ENCODE measurements at regions not wholly inside any gene's neighbourhood (a gene's known extent, or its start where the extent isn't known, plus 50 kb on each side); places are given as distances from the start of the nearest gene placed in this dataset.
A peak's percentile ranks its signal among the peaks of the same experiment; 100 is the strongest.

DNA sequence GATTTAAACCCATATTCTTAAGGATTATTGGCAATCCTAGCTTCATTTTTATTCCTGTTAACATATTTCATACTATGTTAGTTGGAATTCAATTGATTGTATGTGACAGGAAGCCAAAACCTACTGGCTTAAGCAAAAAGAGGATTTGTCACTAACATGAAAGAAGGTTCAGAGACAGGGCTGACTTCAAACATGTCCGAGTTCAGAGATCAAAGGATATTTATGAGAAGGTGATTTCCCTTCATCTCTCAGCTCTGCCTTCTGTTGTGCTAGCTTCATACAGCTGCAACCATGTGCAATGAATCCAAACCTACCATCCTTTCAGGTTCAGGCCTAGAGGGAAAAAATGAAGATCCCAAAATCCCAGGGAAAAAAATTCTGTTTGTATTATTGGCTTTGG is 349.7 kb downstream of the ATP23 start:
- no peaks in the 10 kb centered on the region for H3K36me3 ChIP-seq (ENCODE audit: control insufficient read depth, insufficient read depth, low read length)
- no peaks in the 10 kb centered on the region for H3K9me3 ChIP-seq (ENCODE audit: control insufficient read depth, insufficient read depth, low read length)
- 69% methylated on average over 1 of the region's 1 CpG for whole genome bisulfite sequencing (ENCODE audit: insufficient coverage)
- no peak overlapping the region for H3K4me3 ChIP-seq (ENCODE audit: low read length)
- Mint-ChIP-seq H3K36me3 (no peaks in the 10 kb centered on the region), H3K27me3 (ENCODE audit: low read depth in 2 of 2) (peaks cover 0 to 3% of the 10 kb centered on the region in 2 donors), H3K4me1 (no peaks in the 10 kb centered on the region), H3K4me3 (no peak overlapping the region), H3K27ac (no peak overlapping the region), H3K9me3 (peaks cover 5% of the 10 kb centered on the region in 2 donors)
- H3K27ac ChIP-seq (ENCODE audit: low read length) = no peak overlapping the region
- intact Hi-C loops (cut with micrococcal nuclease) = no loop called here
- H3K27me3 ChIP-seq (ENCODE audit: control insufficient read depth, insufficient read depth, low read length) = peaks cover 2% of the 10 kb centered on the region
- TF ChIP-seq, protein P1, sequence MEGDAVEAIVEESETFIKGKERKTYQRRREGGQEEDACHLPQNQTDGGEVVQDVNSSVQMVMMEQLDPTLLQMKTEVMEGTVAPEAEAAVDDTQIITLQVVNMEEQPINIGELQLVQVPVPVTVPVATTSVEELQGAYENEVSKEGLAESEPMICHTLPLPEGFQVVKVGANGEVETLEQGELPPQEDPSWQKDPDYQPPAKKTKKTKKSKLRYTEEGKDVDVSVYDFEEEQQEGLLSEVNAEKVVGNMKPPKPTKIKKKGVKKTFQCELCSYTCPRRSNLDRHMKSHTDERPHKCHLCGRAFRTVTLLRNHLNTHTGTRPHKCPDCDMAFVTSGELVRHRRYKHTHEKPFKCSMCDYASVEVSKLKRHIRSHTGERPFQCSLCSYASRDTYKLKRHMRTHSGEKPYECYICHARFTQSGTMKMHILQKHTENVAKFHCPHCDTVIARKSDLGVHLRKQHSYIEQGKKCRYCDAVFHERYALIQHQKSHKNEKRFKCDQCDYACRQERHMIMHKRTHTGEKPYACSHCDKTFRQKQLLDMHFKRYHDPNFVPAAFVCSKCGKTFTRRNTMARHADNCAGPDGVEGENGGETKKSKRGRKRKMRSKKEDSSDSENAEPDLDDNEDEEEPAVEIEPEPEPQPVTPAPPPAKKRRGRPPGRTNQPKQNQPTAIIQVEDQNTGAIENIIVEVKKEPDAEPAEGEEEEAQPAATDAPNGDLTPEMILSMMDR (IDR thresholded peaks at IDR 0.05) = no peak
- peak in 1 of 2 donors; percentile 6 for DNase-seq
- no peak for ATAC-seq
- no peaks in the 10 kb centered on the region for H3K4me1 ChIP-seq (ENCODE audit: control insufficient read depth, insufficient read depth, low read length)

DNA sequence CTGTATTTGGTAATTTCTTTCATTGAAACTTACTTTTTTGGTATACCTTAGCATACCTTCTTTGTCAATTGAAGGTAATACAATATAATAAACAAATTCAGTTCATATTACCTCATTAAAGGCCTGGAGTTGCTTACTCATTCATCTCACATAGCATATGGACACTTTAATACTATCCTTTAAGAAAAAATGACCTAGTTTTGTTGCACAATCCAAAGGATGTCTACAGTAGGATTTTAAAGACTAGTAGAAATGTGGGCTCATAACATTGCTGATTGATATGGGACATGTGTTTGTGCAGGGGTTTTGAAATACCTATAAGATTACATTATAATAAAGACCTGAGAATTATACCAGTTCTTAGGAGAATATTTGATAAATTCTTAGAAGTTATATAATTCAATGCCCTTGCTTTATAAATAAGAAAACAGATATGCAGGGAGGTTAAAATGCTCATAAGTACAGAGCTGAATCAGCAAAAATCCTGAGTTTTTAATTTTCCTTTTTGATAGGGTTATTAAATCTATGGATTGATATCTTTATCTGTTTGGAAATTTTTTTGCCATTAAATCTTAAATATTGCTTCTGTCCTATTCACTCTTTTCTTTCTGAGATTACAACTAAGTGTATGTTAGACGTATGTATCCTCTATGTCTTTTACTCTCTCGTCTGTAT is 352.1 kb downstream of the ATP23 start:
- 100% methylated on average over 1 of the region's 2 CpGs for WGBS (ENCODE audit: insufficient coverage)
- no peak overlapping the region for H3K4me3 Mint-ChIP-seq

DNA sequence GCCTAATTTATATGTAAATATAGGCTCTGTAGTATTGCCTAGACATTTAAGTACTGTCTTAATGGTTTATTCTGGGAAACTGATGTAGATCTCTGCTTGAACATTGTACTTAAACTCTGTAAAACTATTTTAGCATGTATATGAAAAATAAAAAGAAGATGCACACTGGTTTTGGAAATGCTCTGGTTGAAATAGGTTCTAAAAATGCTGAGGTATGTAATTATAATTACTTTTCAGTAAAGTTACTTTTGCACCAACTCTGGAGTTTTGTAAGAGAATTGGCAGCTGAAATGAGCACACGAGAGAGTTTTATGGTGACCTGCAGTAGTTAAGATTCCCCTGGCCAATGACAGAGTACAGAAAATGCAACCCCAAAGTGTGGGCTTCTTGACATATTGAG is 353.9 kb downstream of the ATP23 start:
- H3K27ac Mint-ChIP-seq = no peak overlapping the region
- peaks cover 2% of the 10 kb centered on the region for H3K27me3 ChIP-seq (ENCODE audit: control insufficient read depth, insufficient read depth, low read length)
- DNase-seq = no peak
- no peaks in the 10 kb centered on the region for H3K36me3 ChIP-seq (ENCODE audit: control insufficient read depth, insufficient read depth, low read length)
- H3K27ac ChIP-seq (ENCODE audit: low read length) = no peak overlapping the region
- H3K36me3 Mint-ChIP-seq = no peaks in the 10 kb centered on the region
- ATAC-seq = no peak
- WGBS (ENCODE audit: insufficient coverage) = 89% methylated on average over 1 of the region's 1 CpG
- peaks cover 3 to 7% of the 10 kb centered on the region in 2 donors for H3K27me3 Mint-ChIP-seq (ENCODE audit: low read depth in 2 of 2)
- H3K9me3 Mint-ChIP-seq = no peaks in the 10 kb centered on the region
- intact Hi-C loops (cut with micrococcal nuclease) = no loop called here
- TF ChIP-seq, protein P1 (IDR thresholded peaks at IDR 0.05) = no peak
- H3K4me1 ChIP-seq (ENCODE audit: control insufficient read depth, insufficient read depth, low read length) = no peaks in the 10 kb centered on the region
- no peak overlapping the region for H3K4me3 ChIP-seq (ENCODE audit: low read length)
- H3K9me3 ChIP-seq (ENCODE audit: control insufficient read depth, insufficient read depth, low read length) = no peaks in the 10 kb centered on the region
- no peaks in the 10 kb centered on the region for H3K4me1 Mint-ChIP-seq
- H3K4me3 Mint-ChIP-seq = no peak overlapping the region

More for the DNA sequence above, 352.1 kb downstream of the ATP23 start:
- no peaks in the 10 kb centered on the region for H3K4me1 Mint-ChIP-seq
- DNase-seq (no peak), ATAC-seq (no peak)
- intact Hi-C loops (cut with micrococcal nuclease) = no loop called here
- H3K4me3 ChIP-seq (ENCODE audit: low read length) = no peak overlapping the region
- H3K9me3 Mint-ChIP-seq = peaks cover 2 to 3% of the 10 kb centered on the region in 2 donors
- H3K27ac Mint-ChIP-seq = no peak overlapping the region
- no peaks in the 10 kb centered on the region for H3K36me3 Mint-ChIP-seq
- H3K4me1 ChIP-seq (ENCODE audit: control insufficient read depth, insufficient read depth, low read length) = no peaks in the 10 kb centered on the region
- TF ChIP-seq, protein P1 (IDR thresholded peaks at IDR 0.05) = no peak
- H3K9me3 ChIP-seq (ENCODE audit: control insufficient read depth, insufficient read depth, low read length) = no peaks in the 10 kb centered on the region
- H3K27ac ChIP-seq (ENCODE audit: low read length) = no peak overlapping the region
- peaks cover 2% of the 10 kb centered on the region for H3K27me3 ChIP-seq (ENCODE audit: control insufficient read depth, insufficient read depth, low read length)
- no peaks in the 10 kb centered on the region for H3K36me3 ChIP-seq (ENCODE audit: control insufficient read depth, insufficient read depth, low read length)
- H3K27me3 Mint-ChIP-seq (ENCODE audit: low read depth in 2 of 2) = peaks cover 0 to 3% of the 10 kb centered on the region in 2 donors

DNA sequence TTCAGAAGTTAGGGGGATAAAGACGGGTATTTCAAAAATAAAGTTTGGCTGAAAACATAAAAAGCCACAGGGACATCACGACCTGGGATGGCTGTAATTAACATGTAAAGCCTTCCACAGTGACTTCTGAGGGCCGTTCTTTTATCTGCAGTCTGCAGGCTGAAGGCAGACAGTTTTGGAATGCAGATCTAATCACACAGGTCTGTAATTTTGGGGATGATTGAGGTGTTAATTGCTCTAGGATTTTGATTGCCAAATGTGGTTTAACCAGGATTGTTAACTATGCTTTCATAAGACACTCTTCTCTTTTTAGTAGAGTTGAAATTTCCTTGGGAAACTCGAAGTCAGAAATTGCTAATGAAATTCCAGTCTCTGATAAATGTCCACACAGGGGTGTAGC is 355.5 kb downstream of the ATP23 start:
- Mint-ChIP-seq H3K27me3 (ENCODE audit: low read depth in 2 of 2) (peaks cover 3 to 7% of the 10 kb centered on the region in 2 donors), H3K9me3 (peaks cover 0 to 2% of the 10 kb centered on the region in 2 donors), H3K36me3 (no peaks in the 10 kb centered on the region), H3K4me1 (no peaks in the 10 kb centered on the region), H3K4me3 (no peak overlapping the region), H3K27ac (no peak overlapping the region)
- no peak overlapping the region for H3K27ac ChIP-seq (ENCODE audit: low read length)
- no peak for ATAC-seq
- H3K4me1 ChIP-seq (ENCODE audit: control insufficient read depth, insufficient read depth, low read length) = no peaks in the 10 kb centered on the region
- TF ChIP-seq, protein P1 (IDR thresholded peaks at IDR 0.05) = no peak
- WGBS (ENCODE audit: insufficient coverage) = 77% methylated on average over 3 of the region's 4 CpGs
- intact Hi-C loops (cut with micrococcal nuclease) = no loop called here
- no peaks in the 10 kb centered on the region for H3K9me3 ChIP-seq (ENCODE audit: control insufficient read depth, insufficient read depth, low read length)
- H3K27me3 ChIP-seq (ENCODE audit: control insufficient read depth, insufficient read depth, low read length) = peaks cover 2% of the 10 kb centered on the region
- no peak overlapping the region for H3K4me3 ChIP-seq (ENCODE audit: low read length)
- H3K36me3 ChIP-seq (ENCODE audit: control insufficient read depth, insufficient read depth, low read length) = no peaks in the 10 kb centered on the region
- no peak for DNase-seq

All from natural killer cell (primary cell).